HUES64 (cell line): ENCODE measurements at regions not wholly inside any gene's neighbourhood (a gene's known extent, or its start where the extent isn't known, plus 50 kb on each side); places are given as distances from the start of the nearest gene placed in this dataset.

Experiments
- H3K27ac ChIP-seq: 2 replicates; pipeline ENCODE4 v1.7.0; 2013; ENCODE audit warnings: low read depth, low read length, inconsistent platforms
- H3K27me3 ChIP-seq: 2 replicates; pipeline ENCODE4 v1.6.1; 2013; ENCODE audit warnings: mild to moderate bottlenecking, low read length; ENCODE audit not compliant: insufficient read depth
- H3K36me3 ChIP-seq: 2 replicates; pipeline ENCODE4 v1.6.1; 2013; ENCODE audit warnings: mild to moderate bottlenecking, low read length; ENCODE audit not compliant: insufficient read depth
- H3K4me1 ChIP-seq: 2 replicates; pipeline ENCODE4 v1.6.1; 2013; ENCODE audit warnings: mild to moderate bottlenecking, low read length, moderate library complexity; ENCODE audit not compliant: insufficient read depth
- H3K4me3 ChIP-seq: 2 replicates; pipeline ENCODE4 v1.5.1; 2013; ENCODE audit warnings: mild to moderate bottlenecking, low read length, moderate library complexity
- H3K9ac ChIP-seq: 2 replicates; pipeline ENCODE4 v1.6.1; 2013; ENCODE audit warnings: mild to moderate bottlenecking, low read depth, low read length
- H3K9me3 ChIP-seq: 2 replicates; pipeline ENCODE4 v1.6.1; 2013; ENCODE audit warnings: low read depth, low read length; ENCODE audit not compliant: insufficient read depth
- WGBS: fragments of 150-250, 120-280 bp; methylation state at CpG from one replicate; pipeline ENCODE4 v1.1.7; 2013; ENCODE audit warnings: missing lambda C conversion rate; 5-methylcytosine and 5-hydroxymethylcytosine counted together

DNA sequence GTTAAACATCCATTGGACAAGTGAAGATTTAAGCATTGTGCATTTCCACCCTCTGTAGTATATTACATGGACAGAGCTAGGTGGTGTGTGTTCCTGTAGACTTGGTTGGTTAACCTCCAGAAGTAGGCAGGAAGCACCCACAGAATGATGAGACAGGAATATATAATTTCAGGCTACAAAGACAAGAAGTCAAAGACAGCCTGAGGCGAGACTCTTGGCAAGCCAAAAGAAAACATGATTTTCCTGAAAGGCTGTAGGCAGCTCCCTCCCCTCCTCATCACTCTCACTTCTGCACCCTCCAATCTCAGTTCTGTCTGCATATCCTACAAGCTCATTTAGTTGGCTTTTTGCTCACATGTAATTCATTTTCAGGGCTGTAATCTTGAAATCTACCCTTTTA lies 110.0 kb upstream of the SLC35B3 start:
- Histone ChIP-seq H3K27ac (no peak overlapping the region), H3K9ac (no peak overlapping the region), H3K4me3 (no peak overlapping the region), H3K4me1 (no peaks in the 10 kb centered on the region), H3K27me3 (no peaks in the 10 kb centered on the region), H3K9me3 (peaks cover 7% of the 10 kb centered on the region; the same call in 1 of the 2 replicates), H3K36me3 (no peaks in the 10 kb centered on the region)
- WGBS = 93% methylated on average over 1 of the region's 1 CpG

DNA sequence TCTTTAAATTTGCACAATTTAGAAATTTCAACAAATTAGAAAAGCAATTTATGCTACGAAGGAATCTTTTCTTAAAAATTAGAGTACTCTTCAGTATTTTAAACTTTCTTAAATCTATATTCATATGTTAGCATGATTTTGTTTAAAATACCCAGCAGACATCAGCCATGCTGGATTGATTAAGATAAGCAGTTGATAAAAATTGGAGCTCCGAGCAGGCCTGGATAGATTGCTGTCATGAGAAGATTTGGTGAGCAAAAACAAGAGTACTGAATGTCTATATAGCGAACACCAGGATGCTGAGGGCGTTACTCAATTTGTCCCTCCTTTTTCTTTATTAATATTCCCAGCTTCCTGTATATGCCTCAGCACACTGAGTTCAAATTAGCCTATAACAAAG lies 108.4 kb upstream of the SLC35B3 start:
- Histone ChIP-seq H3K4me1 (no peaks in the 10 kb centered on the region), H3K4me3 (no peak overlapping the region), H3K9me3 (peaks cover 11% of the 10 kb centered on the region; the same call in 1 of the 2 replicates), H3K9ac (no peak overlapping the region), H3K27ac (no peak overlapping the region), H3K27me3 (no peaks in the 10 kb centered on the region), H3K36me3 (no peaks in the 10 kb centered on the region)
- WGBS = 99% methylated on average over 2 of the region's 4 CpGs

DNA sequence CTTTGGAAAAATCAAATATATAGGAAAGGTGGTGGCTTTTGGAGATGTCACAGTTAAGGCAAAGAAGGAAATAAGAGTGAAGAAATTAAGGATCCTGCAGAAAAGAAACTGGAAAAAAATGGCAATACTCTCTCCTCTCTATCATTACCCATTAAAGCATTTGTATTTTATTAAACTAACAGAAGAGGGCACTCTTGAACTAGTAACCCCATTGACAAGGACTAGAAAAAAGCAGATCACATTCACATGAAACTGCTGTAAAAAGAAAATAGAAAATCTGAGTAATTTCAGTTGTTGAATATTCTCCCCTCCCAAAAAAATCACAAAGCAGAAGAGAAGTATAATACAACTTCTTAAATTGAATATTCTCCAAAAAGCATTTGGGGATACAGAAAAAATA lies 104.1 kb upstream of the SLC35B3 start:
- Histone ChIP-seq H3K27me3 (no peaks in the 10 kb centered on the region), H3K4me1 (no peaks in the 10 kb centered on the region), H3K9ac (no peak overlapping the region), H3K36me3 (no peaks in the 10 kb centered on the region), H3K4me3 (no peak overlapping the region), H3K9me3 (peaks cover 11% of the 10 kb centered on the region; the same call in 1 of the 2 replicates), H3K27ac (no peak overlapping the region)

DNA sequence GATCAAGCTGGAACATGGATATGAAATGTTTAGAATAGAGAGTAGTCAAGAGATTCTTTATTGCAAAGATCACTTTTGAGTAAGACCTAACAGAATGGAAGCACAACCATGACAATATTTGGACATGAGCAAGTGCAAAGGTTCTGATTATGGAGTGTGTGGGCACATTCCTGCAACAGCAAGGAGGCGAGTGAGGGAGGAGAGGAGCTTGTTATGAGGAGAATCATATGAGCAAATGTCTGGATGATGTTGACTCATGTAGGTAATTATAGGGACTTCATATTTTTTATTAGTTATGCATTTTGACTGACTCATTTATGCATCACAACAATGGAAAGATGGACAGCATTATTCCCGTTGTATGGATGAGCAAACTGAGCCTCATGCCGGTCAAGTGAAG lies 100.8 kb upstream of the SLC35B3 start:
- 63% methylated on average over 3 of the region's 3 CpGs for WGBS
- H3K4me1 ChIP-seq = no peaks in the 10 kb centered on the region
- H3K9me3 ChIP-seq = peaks cover 11% of the 10 kb centered on the region; the same call in 1 of the 2 replicates

DNA sequence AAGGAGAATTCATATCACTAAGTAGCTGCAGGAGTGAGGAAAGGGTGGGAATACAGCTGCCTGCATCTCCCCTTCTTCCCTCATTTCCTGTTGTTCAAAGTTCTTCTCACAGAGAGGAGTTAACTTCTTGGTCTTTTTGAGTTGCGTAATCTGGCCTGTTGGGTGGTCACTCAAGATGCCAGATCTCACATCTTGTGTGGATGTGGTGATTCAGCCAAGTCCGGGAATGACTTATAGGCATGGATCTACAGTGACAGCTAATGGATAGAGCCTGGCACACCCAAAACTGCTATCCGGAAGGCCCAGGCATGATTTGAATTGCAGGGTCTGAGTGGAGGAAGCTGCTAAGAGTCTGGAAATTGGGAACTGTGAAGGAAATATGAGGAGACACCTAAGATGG lies 100.2 kb upstream of the SLC35B3 start:
- H3K9ac ChIP-seq = no peak overlapping the region
- H3K27me3 ChIP-seq = no peaks in the 10 kb centered on the region
- whole genome bisulfite sequencing = 60% methylated on average over 3 of the region's 3 CpGs
- no peaks in the 10 kb centered on the region for H3K36me3 ChIP-seq
- H3K27ac ChIP-seq = no peak overlapping the region
- no peak overlapping the region for H3K4me3 ChIP-seq
- peaks cover 5% of the 10 kb centered on the region; the same call in 1 of the 2 replicates for H3K9me3 ChIP-seq
- H3K4me1 ChIP-seq = no peaks in the 10 kb centered on the region

More for the DNA sequence above, 100.8 kb upstream of the SLC35B3 start:
- H3K9ac ChIP-seq = no peak overlapping the region
- no peaks in the 10 kb centered on the region for H3K27me3 ChIP-seq
- no peak overlapping the region for H3K4me3 ChIP-seq
- no peak overlapping the region for H3K27ac ChIP-seq
- H3K36me3 ChIP-seq = no peaks in the 10 kb centered on the region

DNA sequence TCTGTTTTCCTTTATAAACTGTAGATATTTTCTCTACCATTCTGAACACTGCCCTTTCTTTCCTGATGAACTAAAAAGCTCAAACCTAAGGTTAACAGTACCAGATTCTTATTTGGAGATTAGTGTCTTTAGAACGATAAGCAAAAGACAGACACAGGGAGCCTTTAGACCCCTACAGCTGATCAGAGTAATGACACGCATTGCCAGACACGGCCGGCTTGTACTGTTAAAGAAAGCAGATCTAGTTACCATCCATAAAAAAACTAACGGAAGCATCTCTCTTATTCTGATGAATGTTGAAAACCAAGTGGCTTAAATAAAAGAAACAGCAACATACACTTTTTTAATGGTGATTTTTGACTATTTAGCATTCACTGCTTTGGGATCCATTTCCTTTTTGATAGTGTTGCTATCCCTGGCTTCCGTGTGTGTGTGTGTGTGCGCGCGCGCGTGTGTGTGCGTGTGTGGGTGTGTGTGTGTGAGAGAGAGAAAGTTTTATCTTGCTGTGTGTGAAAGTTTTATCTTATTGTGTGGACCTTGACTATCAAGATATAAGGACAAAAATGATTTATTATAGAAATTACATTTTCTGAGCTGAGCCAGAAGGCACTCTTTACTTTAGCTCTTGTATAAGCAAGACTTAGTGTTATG lies 95.6 kb upstream of the SLC35B3 start:
- H3K4me3 ChIP-seq = no peak overlapping the region
- H3K9me3 ChIP-seq = no peaks in the 10 kb centered on the region
- WGBS = 93% methylated on average over 12 of the region's 12 CpGs
- H3K9ac ChIP-seq = no peak overlapping the region
- no peak overlapping the region for H3K27ac ChIP-seq
- no peaks in the 10 kb centered on the region for H3K27me3 ChIP-seq
- no peaks in the 10 kb centered on the region for H3K36me3 ChIP-seq
- no peaks in the 10 kb centered on the region for H3K4me1 ChIP-seq

DNA sequence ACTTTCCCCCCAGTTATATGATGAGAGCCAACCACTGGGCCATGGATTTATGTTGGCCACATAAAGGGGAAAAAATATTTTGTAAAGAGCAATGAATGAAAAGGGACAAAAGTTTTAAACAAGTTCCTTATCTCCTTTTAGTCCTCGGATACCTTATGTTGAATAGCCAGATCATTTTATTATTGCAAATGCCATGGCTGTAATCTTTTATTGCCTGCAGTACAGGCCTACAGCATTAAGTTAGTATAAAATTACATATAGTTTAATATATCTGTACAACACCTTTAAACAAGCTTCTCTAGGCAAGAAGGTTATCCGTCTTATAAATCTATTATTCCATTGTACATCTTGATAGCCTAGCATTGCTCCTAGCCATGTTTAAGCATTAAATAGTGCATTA lies 93.9 kb upstream of the SLC35B3 start:
- Histone ChIP-seq H3K9me3 (no peaks in the 10 kb centered on the region), H3K27me3 (no peaks in the 10 kb centered on the region), H3K36me3 (no peaks in the 10 kb centered on the region), H3K27ac (no peak overlapping the region), H3K4me3 (no peak overlapping the region), H3K4me1 (no peaks in the 10 kb centered on the region), H3K9ac (no peak overlapping the region)
- WGBS = 95% methylated on average over 2 of the region's 2 CpGs

DNA sequence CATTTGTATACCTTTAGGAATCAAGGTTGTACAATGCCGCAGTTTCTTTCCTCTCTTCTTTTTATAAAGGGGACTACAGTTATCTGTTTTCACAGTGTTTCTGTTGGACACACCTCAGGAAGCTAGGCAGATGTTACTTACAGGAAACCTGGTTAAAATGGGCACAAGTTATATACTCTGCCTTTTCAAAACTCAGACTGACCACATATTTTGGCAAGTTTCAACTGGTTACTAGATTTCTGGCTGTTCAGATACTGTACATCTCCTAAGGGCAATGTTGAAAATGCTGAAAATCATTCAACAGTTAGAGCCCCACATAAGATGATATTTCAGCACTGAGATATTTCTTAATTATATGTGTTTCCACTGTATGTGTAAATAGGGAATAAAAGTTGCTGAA lies 92.5 kb upstream of the SLC35B3 start:
- H3K4me1 ChIP-seq = no peaks in the 10 kb centered on the region
- 92% methylated on average over 1 of the region's 1 CpG for WGBS
- no peaks in the 10 kb centered on the region for H3K36me3 ChIP-seq
- no peak overlapping the region for H3K4me3 ChIP-seq
- H3K9me3 ChIP-seq = no peaks in the 10 kb centered on the region
- H3K9ac ChIP-seq = no peak overlapping the region
- no peaks in the 10 kb centered on the region for H3K27me3 ChIP-seq
- H3K27ac ChIP-seq = no peak overlapping the region

DNA sequence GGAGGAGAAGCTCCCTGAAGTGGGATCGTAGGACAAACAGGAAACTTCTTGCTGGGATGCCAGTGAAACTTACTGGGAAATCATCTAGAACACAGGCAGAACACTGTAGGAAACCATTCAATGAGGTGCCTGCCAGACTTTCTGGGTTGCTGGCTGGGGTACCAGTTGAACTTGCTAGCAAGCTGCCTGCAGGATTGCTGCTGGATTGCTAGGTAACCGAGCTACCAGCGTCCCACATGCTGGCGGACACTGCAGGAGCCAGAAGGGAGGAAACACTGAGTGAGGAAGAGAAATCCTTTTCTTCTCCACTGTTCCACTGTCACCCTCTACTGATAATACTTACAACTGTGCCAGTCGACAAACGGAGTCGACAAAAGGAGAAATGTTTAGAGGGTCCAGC lies 91.3 kb upstream of the SLC35B3 start:
- Histone ChIP-seq H3K4me3 (no peak overlapping the region), H3K27ac (no peak overlapping the region), H3K36me3 (no peaks in the 10 kb centered on the region), H3K4me1 (no peaks in the 10 kb centered on the region), H3K27me3 (no peaks in the 10 kb centered on the region), H3K9ac (no peak overlapping the region), H3K9me3 (no peaks in the 10 kb centered on the region)
- WGBS = 83% methylated on average over 7 of the region's 7 CpGs

DNA sequence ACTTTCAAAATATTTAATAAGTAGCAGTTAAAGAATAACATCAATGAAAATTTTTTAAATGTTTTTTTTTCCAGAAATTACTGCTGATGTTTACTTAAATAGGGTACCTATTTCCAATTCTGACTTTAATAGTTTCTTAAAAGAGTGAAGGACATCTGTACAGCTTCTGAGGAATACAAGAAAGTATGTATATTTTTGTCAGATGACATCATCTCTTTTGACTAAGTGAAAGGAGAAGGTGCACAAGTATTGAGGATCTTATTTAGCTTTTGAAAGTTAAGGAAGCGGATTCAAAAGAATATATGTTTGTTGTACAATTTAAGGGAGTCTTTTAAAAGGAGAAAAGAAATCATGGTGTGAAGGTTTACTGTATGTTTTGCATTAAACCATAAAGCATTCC lies 90.0 kb upstream of the SLC35B3 start:
- WGBS = 100% methylated on average over 1 of the region's 1 CpG
- Histone ChIP-seq H3K4me3 (no peak overlapping the region), H3K9me3 (no peaks in the 10 kb centered on the region), H3K27ac (no peak overlapping the region), H3K36me3 (no peaks in the 10 kb centered on the region), H3K4me1 (no peaks in the 10 kb centered on the region), H3K9ac (no peak overlapping the region), H3K27me3 (no peaks in the 10 kb centered on the region)

DNA sequence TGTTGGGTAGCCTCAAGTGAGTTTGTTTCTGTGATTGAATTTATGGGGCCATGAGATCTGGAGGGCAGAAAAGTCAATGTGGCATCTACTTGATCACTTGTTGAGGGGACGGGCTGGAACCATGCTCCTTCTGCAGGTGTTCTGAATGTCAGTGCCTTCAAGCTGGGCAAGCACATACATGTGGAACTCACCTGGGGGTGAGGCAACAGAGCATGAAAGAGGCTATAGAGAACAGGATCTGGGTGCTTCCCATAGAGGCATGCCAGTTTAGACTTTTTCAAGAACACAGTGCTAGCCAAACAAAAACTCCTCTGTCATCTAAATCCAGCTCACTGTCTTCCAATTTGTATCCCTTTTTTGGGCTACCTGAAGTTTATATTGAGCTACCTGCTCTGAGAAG lies 77.8 kb upstream of the SLC35B3 start:
- Histone ChIP-seq H3K27ac (no peak overlapping the region), H3K27me3 (no peaks in the 10 kb centered on the region), H3K4me3 (no peak overlapping the region), H3K4me1 (0 out of 2 replicates have a peak, but pooled peaks cover 6% of the 10 kb centered on the region), H3K9me3 (no peaks in the 10 kb centered on the region), H3K36me3 (no peaks in the 10 kb centered on the region), H3K9ac (no peak overlapping the region)
- WGBS = 92% methylated on average over 1 of the region's 1 CpG

DNA sequence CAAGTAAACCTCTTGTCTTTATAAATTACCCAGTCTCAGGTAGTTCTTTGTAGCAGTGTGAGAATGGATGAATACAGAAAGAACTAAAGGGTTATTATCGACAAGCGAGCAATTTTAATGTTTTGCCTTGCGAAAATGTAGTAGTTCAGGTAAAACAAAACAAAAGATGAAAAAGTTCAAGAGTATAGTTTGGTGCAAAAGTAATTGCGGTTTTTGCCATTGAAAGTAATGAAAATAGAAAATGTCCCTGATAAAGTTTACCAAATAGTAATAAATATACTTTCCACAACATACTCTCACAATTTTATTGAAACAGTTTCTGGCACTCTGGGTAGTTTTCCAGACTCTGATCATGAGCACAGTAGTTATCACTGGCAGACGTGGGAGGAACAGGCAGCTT lies 71.9 kb upstream of the SLC35B3 start:
- Histone ChIP-seq H3K9ac (no peak overlapping the region), H3K9me3 (no peaks in the 10 kb centered on the region), H3K36me3 (no peaks in the 10 kb centered on the region), H3K27ac (no peak overlapping the region), H3K4me3 (no peak overlapping the region), H3K4me1 (peaks cover 31% of the 10 kb centered on the region), H3K27me3 (no peaks in the 10 kb centered on the region)
- 96% methylated on average over 5 of the region's 5 CpGs for WGBS
